Right ventricle myocardium superior (tissue), 1 donor: ENCODE measurements at regions not wholly inside any gene's neighbourhood (a gene's known extent, or its start where the extent isn't known, plus 50 kb on each side); places are given as distances from the start of the nearest gene placed in this dataset.
"Not testable (repeated sequence)": the region's sequence is repeated elsewhere in the genome, so short reads cannot be mapped to it uniquely, and the experiment has no call there.

Experiments
- ATAC-seq: fragments of 200-7000 bp; cut with Tn5 transposase; one replicate; pipeline ENCODE4 v1.9.1; 2020; ENCODE audit warnings: mild to moderate bottlenecking; ENCODE audit not compliant: poor library complexity
- DNase-seq: peaks from one replicate; pipeline ENCODE4 v3.0.0-alpha.2; 2020
- intact Hi-C: fragments of 100-400 bp; cut with DNase I; formaldehyde crosslinking; loops from one replicate; pipeline ENCODE4 v1.11.2; 2022
- donor health status: DM: no; HTN: yes; CAD: no; lungs with severe emphysema.

DNA sequence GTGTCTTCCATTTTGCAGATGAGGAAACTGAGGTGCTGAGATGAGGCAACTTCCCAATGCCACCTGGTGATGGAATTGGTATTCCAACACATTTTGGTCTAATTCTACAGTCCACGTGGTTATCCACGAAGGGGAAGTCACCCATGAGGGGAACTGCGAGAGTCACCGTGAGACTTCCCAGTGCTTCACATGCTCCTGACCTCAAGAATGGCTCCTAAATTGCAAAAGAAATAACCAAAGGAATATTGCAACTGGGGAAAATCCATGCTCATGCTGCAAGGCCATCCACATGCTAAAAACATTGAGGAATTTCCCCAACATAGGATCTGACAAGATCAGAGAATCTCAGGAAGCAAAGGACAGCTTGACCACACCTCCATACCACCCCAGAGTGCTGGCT lies 153.9 kb downstream of the HS3ST3B1 start:
- ATAC-seq (no peak), DNase-seq (no peak)
- intact Hi-C loops, result no loop called here

DNA sequence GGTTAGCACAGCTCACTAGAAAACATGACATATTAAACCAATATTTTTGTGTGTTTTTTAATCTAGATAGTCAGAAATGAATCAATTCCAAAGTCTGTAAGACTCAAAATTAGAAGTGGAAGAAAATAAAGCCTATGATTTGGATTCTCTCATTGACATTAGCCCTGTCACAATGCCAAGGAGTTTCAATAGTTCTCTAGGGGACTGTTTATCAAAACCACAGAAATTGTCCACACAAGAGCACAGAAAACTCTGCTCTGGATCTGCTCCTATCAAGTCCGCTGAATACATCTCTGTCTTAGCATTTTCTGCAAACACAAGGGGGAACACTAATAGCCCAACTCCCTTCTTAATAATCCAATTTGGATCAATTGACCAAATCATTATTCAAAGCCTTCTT lies 152.0 kb downstream of the HS3ST3B1 start:
- intact Hi-C loops, result no loop called here
- DNase-seq (no peak), ATAC-seq (no peak)

- ATAC-seq (no peak), DNase-seq (no peak)
- intact Hi-C loops, result no loop called here
Observed at GRCh38 chr17:14451729-14452191, 150.9 kb downstream of the HS3ST3B1 start.

GRCh38 chr17:14448818-14449217 lies 147.9 kb downstream of the HS3ST3B1 start:
- intact Hi-C loops, result no loop called here
- DNase-seq (no peak), ATAC-seq (no peak)

DNA sequence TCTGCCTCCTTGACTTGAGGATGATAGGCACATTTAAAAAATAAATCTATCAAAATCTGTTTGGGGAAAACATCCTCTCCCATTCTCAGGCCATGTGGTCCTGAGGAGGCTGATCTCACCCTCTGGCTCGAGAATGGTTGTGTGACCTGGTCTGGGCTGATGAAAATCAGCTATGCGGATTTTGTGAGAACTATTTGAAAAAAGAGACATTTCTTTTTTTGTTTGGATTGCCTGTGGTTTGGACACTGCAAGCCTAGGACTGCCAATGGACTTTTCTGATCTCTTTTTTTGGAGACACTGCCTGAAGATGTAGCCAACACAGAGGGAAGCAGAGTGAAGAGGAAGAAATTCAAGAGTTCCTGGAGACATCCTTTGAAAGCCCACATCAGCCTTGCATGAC lies 145.9 kb downstream of the HS3ST3B1 start:
- intact Hi-C loops, result no loop called here
- DNase-seq (no peak), ATAC-seq (no peak)

- intact Hi-C loops, result no loop called here
- no peak for ATAC-seq
- no peak for DNase-seq
Observed at GRCh38 chr17:14444915-14445314, 144.0 kb downstream of the HS3ST3B1 start.

GRCh38 chr17:14442798-14443528 lies 142.1 kb downstream of the HS3ST3B1 start:
- ATAC-seq, result no peak
- no peak for DNase-seq
- intact Hi-C loops, result no loop called here

GRCh38 chr17:14437176-14437575 lies 136.3 kb downstream of the HS3ST3B1 start:
- DNase-seq (no peak), ATAC-seq (no peak)
- intact Hi-C loops, result no loop called here

- ATAC-seq (no peak), DNase-seq (no peak)
- intact Hi-C loops, result no loop called here
Observed at GRCh38 chr17:14436266-14436665, 135.4 kb downstream of the HS3ST3B1 start.

- no peak for DNase-seq
- intact Hi-C loops, result no loop called here
- ATAC-seq, result no peak
Observed at GRCh38 chr17:14434506-14434905, 133.6 kb downstream of the HS3ST3B1 start.

GRCh38 chr17:14432079-14432478 lies 131.2 kb downstream of the HS3ST3B1 start:
- DNase-seq (no peak), ATAC-seq (no peak)
- intact Hi-C loops, result no loop called here

DNA sequence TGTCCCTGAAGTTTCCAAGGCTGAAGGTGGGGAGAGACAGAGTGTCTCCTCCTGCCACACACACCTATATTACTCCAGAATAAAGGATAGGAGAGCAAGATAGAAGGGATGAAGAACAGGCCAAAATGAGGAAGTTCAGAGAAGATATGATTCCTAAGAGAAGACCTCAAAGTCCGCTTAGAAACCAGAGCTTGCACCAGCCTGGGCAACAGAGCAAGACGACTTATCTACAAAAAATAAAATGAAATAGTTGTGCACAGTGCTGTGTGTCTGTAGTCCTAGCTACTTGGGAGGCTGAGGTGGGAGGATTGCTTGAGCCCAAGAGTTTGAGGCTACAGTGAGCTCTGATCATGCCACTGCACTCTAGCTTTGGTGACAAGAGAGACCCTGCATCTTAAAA lies 128.2 kb downstream of the HS3ST3B1 start:
- intact Hi-C loops, result no loop called here
- DNase-seq, result no peak
- ATAC-seq, result no peak

- intact Hi-C loops, result no loop called here
- ATAC-seq, result no peak
- no peak for DNase-seq
Observed at GRCh38 chr17:14428648-14429029, 127.8 kb downstream of the HS3ST3B1 start.

GRCh38 chr17:14427900-14428647 lies 127.2 kb downstream of the HS3ST3B1 start:
- ATAC-seq (no peak), DNase-seq (no peak)
- intact Hi-C loops, result no loop called here

DNA sequence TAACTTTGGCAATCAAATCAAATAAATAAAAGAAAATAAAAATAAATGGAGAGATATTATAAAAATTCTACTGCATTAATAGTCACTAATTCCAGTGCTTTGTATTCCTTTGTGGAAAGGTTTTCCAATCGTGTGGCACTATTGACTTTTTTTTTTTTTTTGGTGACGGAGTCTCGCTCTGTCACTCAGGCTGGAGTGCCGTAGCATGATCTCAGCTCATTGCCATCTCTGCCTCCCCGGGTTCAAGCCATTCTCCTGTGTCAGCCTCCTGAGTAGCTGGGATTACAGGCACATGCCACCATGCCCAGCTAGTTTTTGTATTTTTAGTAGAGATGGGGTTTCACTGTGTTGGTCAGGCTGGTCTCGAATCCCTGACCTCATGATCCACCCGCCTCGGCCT lies 122.3 kb downstream of the HS3ST3B1 start:
- ATAC-seq, intact Hi-C loops, DNase-seq: not testable (repeated sequence)

DNA sequence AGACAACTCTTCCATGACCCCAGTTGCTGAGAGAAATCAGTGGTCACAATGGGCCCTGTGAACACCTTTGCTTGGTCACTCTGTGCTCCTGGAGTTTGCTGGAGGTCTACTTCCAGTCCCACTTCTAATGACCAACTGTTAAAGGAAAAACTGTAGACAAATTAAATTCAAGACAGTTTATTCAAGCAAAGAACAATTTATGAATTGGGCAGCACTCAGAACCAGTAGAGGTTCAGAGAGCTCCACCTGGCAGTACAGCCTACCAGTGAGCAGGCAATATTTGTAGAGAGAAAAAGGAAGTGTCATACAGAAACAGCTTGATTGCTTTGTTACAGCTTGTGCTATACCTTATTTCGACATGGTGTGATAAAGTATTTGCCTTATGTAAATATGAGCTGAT lies 116.5 kb downstream of the HS3ST3B1 start:
- DNase-seq (no peak), ATAC-seq (no peak)
- intact Hi-C loops, result no loop called here

DNA sequence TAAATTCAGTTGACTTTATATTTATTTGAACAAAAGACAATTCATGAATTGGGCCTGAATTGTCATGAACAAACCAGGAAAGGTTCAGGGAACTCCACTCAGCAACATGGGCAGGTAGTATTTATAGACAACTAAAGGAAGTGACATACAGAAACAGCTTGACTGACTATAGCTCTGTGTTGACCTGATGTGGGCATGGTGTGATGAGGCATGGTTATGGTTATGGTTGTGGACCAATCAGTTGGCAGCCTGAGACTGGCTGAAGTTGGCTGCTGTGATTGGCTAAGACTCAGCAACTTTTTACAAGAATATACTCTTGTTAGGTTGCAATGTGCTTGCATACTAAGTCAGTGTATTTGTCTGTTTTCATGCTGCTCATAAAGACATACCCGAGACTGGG lies 108.4 kb downstream of the HS3ST3B1 start:
- ATAC-seq (no peak), DNase-seq (no peak)
- intact Hi-C loops, result no loop called here

DNA sequence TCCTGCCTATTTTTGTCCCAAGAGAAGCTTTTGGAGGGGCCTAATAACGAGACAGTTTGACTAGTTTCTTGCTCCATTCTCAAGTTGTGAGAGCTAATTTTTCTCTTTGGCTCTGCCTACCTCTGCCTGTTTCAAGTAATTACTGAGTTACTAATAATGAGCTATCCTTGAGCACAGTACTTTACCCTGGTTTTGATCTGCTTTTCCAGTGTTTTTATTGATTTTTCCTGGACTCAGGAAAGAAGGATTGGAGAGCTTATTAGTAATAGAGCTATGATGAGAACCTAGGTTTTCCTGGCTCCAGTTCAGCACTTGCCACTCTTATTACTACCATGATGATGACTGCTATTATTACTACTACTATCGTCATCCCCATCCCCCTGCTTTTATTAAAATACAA lies 106.7 kb downstream of the HS3ST3B1 start:
- no peak for DNase-seq
- no peak for ATAC-seq
- intact Hi-C loops, result no loop called here

GRCh38 chr17:14405189-14405588 lies 104.3 kb downstream of the HS3ST3B1 start:
- DNase-seq (no peak), ATAC-seq (no peak)
- intact Hi-C loops, result no loop called here
